BE2C (cell line): ENCODE measurements at regions not wholly inside any gene's neighbourhood (a gene's known extent, or its start where the extent isn't known, plus 50 kb on each side); places are given as distances from the start of the nearest gene placed in this dataset.
"Not testable (repeated sequence)": the region's sequence is repeated elsewhere in the genome, so short reads cannot be mapped to it uniquely, and the experiment has no call there.

Experiments
- DNase-seq: peaks from one replicate; pipeline ENCODE4 v3.0.0-alpha.2; 2020
- H3K27me3 ChIP-seq: fragments of 250-450 bp; sonication (Bioruptor Pico); 2 replicates; pipeline ENCODE4 v1.5.1; 2020; ENCODE audit warnings: mild to moderate bottlenecking
- H3K36me3 ChIP-seq: fragments of 250-450 bp; sonication (Bioruptor Pico); 2 replicates; pipeline ENCODE4 v1.5.1; 2020; ENCODE audit warnings: mild to moderate bottlenecking
- H3K4me1 ChIP-seq: fragments of 250-450 bp; sonication (Bioruptor Pico); 2 replicates; pipeline ENCODE4 v1.5.1; 2020
- H3K4me3 ChIP-seq: 2 replicates; pipeline ENCODE4 v1.5.1; 2011; ENCODE audit warnings: low read depth, low read length
- H3K9me3 ChIP-seq: fragments of 250-450 bp; sonication (Bioruptor Pico); 2 replicates; pipeline ENCODE4 v1.5.1; 2020
- TF ChIP-seq, protein P1 (sequence below): IDR thresholded peaks from 2 replicates; pipeline ENCODE4 v1.5.1; 2012; ENCODE audit warnings: mild to moderate bottlenecking, low read depth, low read length

DNA sequence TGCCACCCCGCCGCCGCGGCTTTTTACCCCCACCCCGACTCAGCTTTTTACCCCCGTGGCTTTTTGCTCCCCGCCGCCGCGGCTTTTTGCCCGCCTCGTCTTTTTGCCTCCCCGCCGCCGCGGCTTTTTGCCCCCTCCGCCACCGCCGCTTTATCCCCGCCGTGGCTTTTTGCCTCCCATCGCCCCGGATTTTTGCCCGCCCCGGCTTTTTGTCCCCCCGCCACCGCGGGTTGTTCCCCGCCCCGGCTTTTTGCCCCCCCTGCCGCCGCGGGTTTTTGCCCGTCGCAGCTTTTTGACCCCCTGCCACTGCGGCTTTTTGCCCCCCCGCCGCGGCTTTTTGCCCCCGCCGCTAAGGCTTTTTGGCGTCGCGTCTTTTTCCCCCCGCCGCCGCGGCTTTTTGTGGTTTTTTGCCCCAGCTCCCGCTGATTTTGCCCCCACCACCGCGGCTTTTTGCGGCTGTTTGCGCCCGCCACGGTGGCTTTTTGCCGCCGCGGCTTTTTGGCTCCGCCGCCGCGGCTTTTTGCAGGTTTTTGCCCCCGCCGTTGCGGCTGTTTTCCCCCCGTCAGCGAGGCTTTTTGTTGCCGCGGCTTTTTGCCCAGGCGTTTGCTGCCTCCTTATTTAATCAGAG, 597.2 kb downstream of the GOLGA6L6 start:
- H3K4me3 ChIP-seq, result no peak overlapping the region
- no peaks in the 10 kb centered on the region for H3K9me3 ChIP-seq
- no peaks in the 10 kb centered on the region for H3K4me1 ChIP-seq
- no peaks in the 10 kb centered on the region for H3K36me3 ChIP-seq
- no peak for DNase-seq
- TF ChIP-seq, protein P1, sequence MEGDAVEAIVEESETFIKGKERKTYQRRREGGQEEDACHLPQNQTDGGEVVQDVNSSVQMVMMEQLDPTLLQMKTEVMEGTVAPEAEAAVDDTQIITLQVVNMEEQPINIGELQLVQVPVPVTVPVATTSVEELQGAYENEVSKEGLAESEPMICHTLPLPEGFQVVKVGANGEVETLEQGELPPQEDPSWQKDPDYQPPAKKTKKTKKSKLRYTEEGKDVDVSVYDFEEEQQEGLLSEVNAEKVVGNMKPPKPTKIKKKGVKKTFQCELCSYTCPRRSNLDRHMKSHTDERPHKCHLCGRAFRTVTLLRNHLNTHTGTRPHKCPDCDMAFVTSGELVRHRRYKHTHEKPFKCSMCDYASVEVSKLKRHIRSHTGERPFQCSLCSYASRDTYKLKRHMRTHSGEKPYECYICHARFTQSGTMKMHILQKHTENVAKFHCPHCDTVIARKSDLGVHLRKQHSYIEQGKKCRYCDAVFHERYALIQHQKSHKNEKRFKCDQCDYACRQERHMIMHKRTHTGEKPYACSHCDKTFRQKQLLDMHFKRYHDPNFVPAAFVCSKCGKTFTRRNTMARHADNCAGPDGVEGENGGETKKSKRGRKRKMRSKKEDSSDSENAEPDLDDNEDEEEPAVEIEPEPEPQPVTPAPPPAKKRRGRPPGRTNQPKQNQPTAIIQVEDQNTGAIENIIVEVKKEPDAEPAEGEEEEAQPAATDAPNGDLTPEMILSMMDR, result no peak
- H3K27me3 ChIP-seq, result no peaks in the 10 kb centered on the region

- no peaks in the 10 kb centered on the region for H3K27me3 ChIP-seq
- H3K36me3 ChIP-seq, result no peaks in the 10 kb centered on the region
- H3K4me3 ChIP-seq, result no peak overlapping the region
- TF ChIP-seq, protein P1, result no peak
- no peaks in the 10 kb centered on the region for H3K9me3 ChIP-seq
- DNase-seq, result no peak
- no peaks in the 10 kb centered on the region for H3K4me1 ChIP-seq
Observed at GRCh38 chr15:19943515-19943914, 598.1 kb downstream of the GOLGA6L6 start.

DNA sequence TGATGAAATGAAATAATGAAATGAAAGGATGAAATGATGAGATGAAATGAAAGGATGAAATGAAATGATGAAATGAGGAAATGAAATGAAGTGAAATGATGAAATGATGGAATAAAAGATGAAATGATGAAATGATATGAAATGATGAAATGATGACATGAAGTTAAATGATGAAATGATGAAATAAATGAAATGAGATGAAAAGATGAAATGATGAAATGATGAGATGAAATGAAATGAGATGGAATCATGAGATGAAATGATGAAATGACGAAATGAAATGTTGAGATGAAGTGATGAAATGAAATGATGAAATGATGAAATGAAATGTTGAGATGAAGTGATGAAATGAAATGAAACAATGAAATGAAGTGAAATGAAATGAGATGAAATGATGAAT, 638.3 kb downstream of the GOLGA6L6 start:
- not testable (repeated sequence) for DNase-seq, H3K27me3 ChIP-seq, H3K36me3 ChIP-seq, H3K9me3 ChIP-seq, H3K4me1 ChIP-seq, H3K4me3 ChIP-seq

DNA sequence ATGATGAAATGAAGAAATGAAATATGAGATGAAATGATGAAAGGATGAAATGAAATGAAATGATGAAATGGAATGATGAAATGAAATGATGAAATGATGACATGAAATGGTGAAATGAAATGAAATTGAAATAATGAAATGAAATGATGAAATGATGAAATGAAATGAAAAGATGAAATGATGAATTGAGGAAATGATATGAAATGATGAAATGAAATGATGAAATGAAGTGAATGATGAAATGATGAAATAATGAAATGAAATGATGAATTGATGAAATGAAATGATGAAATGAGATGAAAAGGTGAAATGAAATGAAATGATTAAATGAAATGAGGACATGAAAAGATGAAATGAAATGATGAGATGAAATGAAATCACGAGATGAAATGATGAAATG, 639.2 kb downstream of the GOLGA6L6 start:
- H3K27me3 ChIP-seq, H3K4me1 ChIP-seq, H3K36me3 ChIP-seq, H3K4me3 ChIP-seq, DNase-seq, H3K9me3 ChIP-seq: not testable (repeated sequence)

DNA sequence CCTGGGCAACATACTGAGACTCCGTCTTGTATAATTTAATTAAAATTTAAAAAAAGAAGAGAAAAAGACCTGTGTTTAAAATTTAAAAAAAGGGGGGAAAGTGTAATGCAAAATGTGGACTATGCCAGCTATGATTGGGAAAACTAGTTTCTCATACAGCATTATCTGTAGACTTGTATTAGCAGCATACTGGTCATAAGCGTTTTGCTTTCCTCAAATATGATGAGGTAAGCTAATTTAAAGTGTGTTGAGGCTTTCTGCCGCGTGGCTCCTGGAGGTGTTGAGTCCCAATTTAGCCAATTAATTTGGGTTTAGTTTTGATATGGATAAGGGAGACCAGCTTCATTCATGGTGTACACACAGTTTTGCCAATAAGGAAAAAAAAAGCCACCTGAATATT, 640.2 kb downstream of the GOLGA6L6 start:
- not testable (repeated sequence) for H3K4me1 ChIP-seq, H3K4me3 ChIP-seq, DNase-seq, H3K9me3 ChIP-seq, H3K27me3 ChIP-seq, H3K36me3 ChIP-seq

GRCh38 chr15:19899021-19899824, 642.4 kb downstream of the GOLGA6L6 start:
- TF ChIP-seq, protein P1, result no peak
- H3K4me3 ChIP-seq, result no peak overlapping the region
- no peaks in the 10 kb centered on the region for H3K36me3 ChIP-seq
- H3K9me3 ChIP-seq, result no peaks in the 10 kb centered on the region
- no peaks in the 10 kb centered on the region for H3K4me1 ChIP-seq
- no peak for DNase-seq
- H3K27me3 ChIP-seq, result no peaks in the 10 kb centered on the region

DNA sequence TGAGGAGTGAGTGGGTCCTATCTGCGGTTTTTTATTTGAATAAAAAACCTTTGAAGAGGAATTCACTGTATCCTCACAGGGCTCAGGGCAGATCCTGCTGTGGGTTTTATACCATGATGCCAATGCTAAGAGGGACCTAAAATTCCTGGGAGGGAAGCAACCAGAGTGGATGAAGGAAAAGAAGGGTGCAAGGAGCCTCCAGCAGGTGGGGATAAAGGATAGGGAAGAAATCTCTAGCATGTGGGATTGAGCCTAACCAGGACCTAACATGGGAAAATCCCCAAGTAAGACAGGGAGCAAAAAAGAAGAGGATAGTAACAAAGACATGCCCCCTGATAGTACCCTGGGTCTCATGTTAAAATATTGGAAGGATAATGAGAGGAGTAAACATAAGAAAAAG, 652.8 kb downstream of the GOLGA6L6 start:
- DNase-seq, H3K36me3 ChIP-seq, H3K4me1 ChIP-seq, H3K4me3 ChIP-seq, H3K9me3 ChIP-seq, H3K27me3 ChIP-seq: not testable (repeated sequence)

DNA sequence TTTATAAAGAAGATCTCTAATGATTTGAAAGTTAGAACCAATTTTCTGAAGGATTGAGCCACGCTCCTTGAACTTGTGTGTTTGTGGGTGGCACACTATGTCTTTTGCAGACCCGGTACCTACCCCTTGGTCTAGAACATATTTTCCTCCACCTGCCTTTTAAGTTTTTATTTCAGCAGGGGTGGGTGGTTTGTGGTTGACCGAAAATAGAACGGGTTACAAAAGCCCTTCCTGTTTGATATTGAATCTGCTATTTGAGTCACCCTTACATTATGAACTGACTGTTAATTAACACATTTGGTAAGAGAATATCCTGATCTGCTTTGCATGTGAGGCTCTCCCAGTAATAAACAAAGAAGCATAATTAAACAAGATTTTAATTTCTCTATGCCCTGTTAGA, 697.5 kb downstream of the GOLGA6L6 start:
- not testable (repeated sequence) for H3K36me3 ChIP-seq, DNase-seq, H3K9me3 ChIP-seq, H3K27me3 ChIP-seq, H3K4me3 ChIP-seq, H3K4me1 ChIP-seq
